ENCODE measurements at regions not wholly inside any gene's neighbourhood (a gene's known extent, or its start where the extent isn't known, plus 50 kb on each side); places are given as distances from the start of the nearest gene placed in this dataset.

DNA sequence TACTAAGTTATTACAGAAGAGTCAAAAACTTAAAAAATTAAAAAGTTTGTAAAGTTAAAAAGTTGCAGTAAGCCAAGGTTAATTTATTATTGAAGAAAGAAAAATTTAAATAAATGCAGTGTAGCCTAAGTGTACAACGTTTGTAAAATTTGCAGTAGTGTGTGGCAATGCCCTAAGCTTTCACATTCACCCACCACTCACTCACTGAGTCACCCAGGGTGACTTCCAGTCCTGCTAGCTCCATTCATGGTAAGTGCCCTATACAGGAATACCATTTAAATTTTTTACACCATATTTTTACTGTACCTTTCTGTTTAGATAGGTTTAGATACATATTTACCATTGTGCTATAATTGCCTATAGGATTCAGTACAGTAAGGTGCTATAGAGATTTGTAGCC is 88.6 kb downstream of the CTH start:
- H3K4me3 Mint-ChIP-seq = no peak overlapping the region
- H3K4me1 Mint-ChIP-seq = no peaks in the 10 kb centered on the region
- no peak overlapping the region for H3K27ac Mint-ChIP-seq
- ChIA-PET POLR2A (no interaction called here), CTCF (no interaction called here)
- H3K9me3 Mint-ChIP-seq = no peaks in the 10 kb centered on the region
- no peaks in the 10 kb centered on the region for H3K36me3 Mint-ChIP-seq
- TF ChIP-seq, protein P1, sequence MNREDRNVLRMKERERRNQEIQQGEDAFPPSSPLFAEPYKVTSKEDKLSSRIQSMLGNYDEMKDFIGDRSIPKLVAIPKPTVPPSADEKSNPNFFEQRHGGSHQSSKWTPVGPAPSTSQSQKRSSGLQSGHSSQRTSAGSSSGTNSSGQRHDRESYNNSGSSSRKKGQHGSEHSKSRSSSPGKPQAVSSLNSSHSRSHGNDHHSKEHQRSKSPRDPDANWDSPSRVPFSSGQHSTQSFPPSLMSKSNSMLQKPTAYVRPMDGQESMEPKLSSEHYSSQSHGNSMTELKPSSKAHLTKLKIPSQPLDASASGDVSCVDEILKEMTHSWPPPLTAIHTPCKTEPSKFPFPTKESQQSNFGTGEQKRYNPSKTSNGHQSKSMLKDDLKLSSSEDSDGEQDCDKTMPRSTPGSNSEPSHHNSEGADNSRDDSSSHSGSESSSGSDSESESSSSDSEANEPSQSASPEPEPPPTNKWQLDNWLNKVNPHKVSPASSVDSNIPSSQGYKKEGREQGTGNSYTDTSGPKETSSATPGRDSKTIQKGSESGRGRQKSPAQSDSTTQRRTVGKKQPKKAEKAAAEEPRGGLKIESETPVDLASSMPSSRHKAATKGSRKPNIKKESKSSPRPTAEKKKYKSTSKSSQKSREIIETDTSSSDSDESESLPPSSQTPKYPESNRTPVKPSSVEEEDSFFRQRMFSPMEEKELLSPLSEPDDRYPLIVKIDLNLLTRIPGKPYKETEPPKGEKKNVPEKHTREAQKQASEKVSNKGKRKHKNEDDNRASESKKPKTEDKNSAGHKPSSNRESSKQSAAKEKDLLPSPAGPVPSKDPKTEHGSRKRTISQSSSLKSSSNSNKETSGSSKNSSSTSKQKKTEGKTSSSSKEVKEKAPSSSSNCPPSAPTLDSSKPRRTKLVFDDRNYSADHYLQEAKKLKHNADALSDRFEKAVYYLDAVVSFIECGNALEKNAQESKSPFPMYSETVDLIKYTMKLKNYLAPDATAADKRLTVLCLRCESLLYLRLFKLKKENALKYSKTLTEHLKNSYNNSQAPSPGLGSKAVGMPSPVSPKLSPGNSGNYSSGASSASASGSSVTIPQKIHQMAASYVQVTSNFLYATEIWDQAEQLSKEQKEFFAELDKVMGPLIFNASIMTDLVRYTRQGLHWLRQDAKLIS (CRISPR knock-in tag; IDR thresholded peaks at IDR 0.05; ENCODE audit: borderline replicate concordance) = no peak
- TF ChIP-seq GTF2I (CRISPR knock-in tag; conservative IDR thresholded peaks at IDR 0.05) (no peak), ATF1 (CRISPR knock-in tag; IDR thresholded peaks at IDR 0.05) (no peak), ZNF416 (CRISPR knock-in tag; IDR thresholded peaks at IDR 0.05) (no peak), ZNF138 (CRISPR knock-in tag; conservative IDR thresholded peaks at IDR 0.05) (no peak), E2F4 (CRISPR knock-in tag; IDR thresholded peaks at IDR 0.05; ENCODE audit: borderline replicate concordance, low read depth) (no peak), ZBTB43 (CRISPR knock-in tag; IDR thresholded peaks at IDR 0.05) (no peak), NFE2L1 (CRISPR knock-in tag; IDR thresholded peaks at IDR 0.05) (no peak), ETV6 (CRISPR knock-in tag; IDR thresholded peaks at IDR 0.05) (no peak), MAX (CRISPR knock-in tag; IDR thresholded peaks at IDR 0.05) (no peak), ZNF121 (CRISPR knock-in tag; IDR thresholded peaks at IDR 0.05) (no peak), ZNF671 (CRISPR knock-in tag; IDR thresholded peaks at IDR 0.05) (no peak), IRF2 (CRISPR knock-in tag; IDR thresholded peaks at IDR 0.05; ENCODE audit: borderline replicate concordance, low read depth) (no peak), ZNF423 (CRISPR knock-in tag; IDR thresholded peaks at IDR 0.05) (no peak), SMAD4 (CRISPR knock-in tag; IDR thresholded peaks at IDR 0.05) (no peak), RELA (CRISPR knock-in tag; IDR thresholded peaks at IDR 0.05; ENCODE audit: borderline replicate concordance) (no peak), MYBL2 (CRISPR knock-in tag; IDR thresholded peaks at IDR 0.05) (no peak)
- no peaks in the 10 kb centered on the region for H3K27me3 Mint-ChIP-seq (ENCODE audit: low read depth)
- no peak for DNase-seq (ENCODE audit: low spot score)
- no peak for ATAC-seq

GRCh38 chr1:70503358-70503757 is 92.3 kb downstream of the CTH start:
- ATAC-seq (no peak), DNase-seq (ENCODE audit: low spot score) (no peak)
- TF ChIP-seq, protein P2, sequence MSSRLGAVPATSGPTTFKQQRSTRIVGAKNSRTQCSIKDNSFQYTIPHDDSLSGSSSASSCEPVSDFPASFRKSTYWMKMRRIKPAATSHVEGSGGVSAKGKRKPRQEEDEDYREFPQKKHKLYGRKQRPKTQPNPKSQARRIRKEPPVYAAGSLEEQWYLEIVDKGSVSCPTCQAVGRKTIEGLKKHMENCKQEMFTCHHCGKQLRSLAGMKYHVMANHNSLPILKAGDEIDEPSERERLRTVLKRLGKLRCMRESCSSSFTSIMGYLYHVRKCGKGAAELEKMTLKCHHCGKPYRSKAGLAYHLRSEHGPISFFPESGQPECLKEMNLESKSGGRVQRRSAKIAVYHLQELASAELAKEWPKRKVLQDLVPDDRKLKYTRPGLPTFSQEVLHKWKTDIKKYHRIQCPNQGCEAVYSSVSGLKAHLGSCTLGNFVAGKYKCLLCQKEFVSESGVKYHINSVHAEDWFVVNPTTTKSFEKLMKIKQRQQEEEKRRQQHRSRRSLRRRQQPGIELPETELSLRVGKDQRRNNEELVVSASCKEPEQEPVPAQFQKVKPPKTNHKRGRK (CRISPR knock-in tag; IDR thresholded peaks at IDR 0.05; ENCODE audit: borderline replicate concordance) = no peak
- TF ChIP-seq GRHL2 (CRISPR knock-in tag; IDR thresholded peaks at IDR 0.05; ENCODE audit: insufficient replicate concordance, severe bottlenecking) = no peak
- TF ChIP-seq ZNF219 (CRISPR knock-in tag; IDR thresholded peaks at IDR 0.05; ENCODE audit: borderline replicate concordance) = no peak
- no peak for TF ChIP-seq FOXP1 (CRISPR knock-in tag; IDR thresholded peaks at IDR 0.05; ENCODE audit: borderline replicate concordance)
- TF ChIP-seq E2F5 (CRISPR knock-in tag; IDR thresholded peaks at IDR 0.05) = no peak
- TF ChIP-seq ZNF121 (CRISPR knock-in tag; IDR thresholded peaks at IDR 0.05) = no peak
- no peak for TF ChIP-seq NFYB (CRISPR knock-in tag; conservative IDR thresholded peaks at IDR 0.05; ENCODE audit: low read depth)
- TF ChIP-seq, protein P3, sequence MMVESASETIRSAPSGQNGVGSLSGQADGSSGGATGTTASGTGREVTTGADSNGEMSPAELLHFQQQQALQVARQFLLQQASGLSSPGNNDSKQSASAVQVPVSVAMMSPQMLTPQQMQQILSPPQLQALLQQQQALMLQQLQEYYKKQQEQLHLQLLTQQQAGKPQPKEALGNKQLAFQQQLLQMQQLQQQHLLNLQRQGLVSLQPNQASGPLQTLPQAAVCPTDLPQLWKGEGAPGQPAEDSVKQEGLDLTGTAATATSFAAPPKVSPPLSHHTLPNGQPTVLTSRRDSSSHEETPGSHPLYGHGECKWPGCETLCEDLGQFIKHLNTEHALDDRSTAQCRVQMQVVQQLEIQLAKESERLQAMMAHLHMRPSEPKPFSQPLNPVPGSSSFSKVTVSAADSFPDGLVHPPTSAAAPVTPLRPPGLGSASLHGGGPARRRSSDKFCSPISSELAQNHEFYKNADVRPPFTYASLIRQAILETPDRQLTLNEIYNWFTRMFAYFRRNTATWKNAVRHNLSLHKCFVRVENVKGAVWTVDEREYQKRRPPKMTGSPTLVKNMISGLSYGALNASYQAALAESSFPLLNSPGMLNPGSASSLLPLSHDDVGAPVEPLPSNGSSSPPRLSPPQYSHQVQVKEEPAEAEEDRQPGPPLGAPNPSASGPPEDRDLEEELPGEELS (CRISPR knock-in tag; IDR thresholded peaks at IDR 0.05) = no peak
- no peak for TF ChIP-seq ZNF423 (CRISPR knock-in tag; IDR thresholded peaks at IDR 0.05)
- TF ChIP-seq IRF2 (CRISPR knock-in tag; IDR thresholded peaks at IDR 0.05; ENCODE audit: borderline replicate concordance, low read depth) = no peak
- H3K27ac Mint-ChIP-seq = no peak overlapping the region
- H3K4me3 Mint-ChIP-seq = no peak overlapping the region
- H3K4me1 Mint-ChIP-seq = peaks cover 4% of the 10 kb centered on the region
- no peaks in the 10 kb centered on the region for H3K9me3 Mint-ChIP-seq
- no peaks in the 10 kb centered on the region for H3K27me3 Mint-ChIP-seq (ENCODE audit: low read depth)
- CTCF ChIA-PET = no interaction called here
- H3K36me3 Mint-ChIP-seq = no peaks in the 10 kb centered on the region
- POLR2A ChIA-PET = no interaction called here

Measured in WTC11 (cell line).